ENCODE measurements at regions not wholly inside any gene's neighbourhood (a gene's known extent, or its start where the extent isn't known, plus 50 kb on each side); places are given as distances from the start of the nearest gene placed in this dataset.

GRCh38 chr2:41657226-41657625, 390.6 kb upstream of the PKDCC start:
- intact Hi-C loops (cut with DNase I, micrococcal nuclease), result no loop called here
- ATAC-seq, result no peak
- DNase-seq, result no peak
- Histone ChIP-seq H3K4me1 (ENCODE audit: low read depth) (no peaks in the 10 kb centered on the region), H3K36me3 (ENCODE audit: low read depth) (no peaks in the 10 kb centered on the region), H3K4me3 (no peak overlapping the region), H3K9me3 (no peaks in the 10 kb centered on the region)
- TF ChIP-seq, protein P1, sequence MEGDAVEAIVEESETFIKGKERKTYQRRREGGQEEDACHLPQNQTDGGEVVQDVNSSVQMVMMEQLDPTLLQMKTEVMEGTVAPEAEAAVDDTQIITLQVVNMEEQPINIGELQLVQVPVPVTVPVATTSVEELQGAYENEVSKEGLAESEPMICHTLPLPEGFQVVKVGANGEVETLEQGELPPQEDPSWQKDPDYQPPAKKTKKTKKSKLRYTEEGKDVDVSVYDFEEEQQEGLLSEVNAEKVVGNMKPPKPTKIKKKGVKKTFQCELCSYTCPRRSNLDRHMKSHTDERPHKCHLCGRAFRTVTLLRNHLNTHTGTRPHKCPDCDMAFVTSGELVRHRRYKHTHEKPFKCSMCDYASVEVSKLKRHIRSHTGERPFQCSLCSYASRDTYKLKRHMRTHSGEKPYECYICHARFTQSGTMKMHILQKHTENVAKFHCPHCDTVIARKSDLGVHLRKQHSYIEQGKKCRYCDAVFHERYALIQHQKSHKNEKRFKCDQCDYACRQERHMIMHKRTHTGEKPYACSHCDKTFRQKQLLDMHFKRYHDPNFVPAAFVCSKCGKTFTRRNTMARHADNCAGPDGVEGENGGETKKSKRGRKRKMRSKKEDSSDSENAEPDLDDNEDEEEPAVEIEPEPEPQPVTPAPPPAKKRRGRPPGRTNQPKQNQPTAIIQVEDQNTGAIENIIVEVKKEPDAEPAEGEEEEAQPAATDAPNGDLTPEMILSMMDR (IDR thresholded peaks at IDR 0.05), result no peak

- DNase-seq (no peak), ATAC-seq (no peak)
- intact Hi-C loops (cut with DNase I, micrococcal nuclease), result no loop called here
- TF ChIP-seq, protein P1 (IDR thresholded peaks at IDR 0.05), result no peak
- H3K4me1 ChIP-seq (ENCODE audit: low read depth), result no peaks in the 10 kb centered on the region
- H3K9me3 ChIP-seq, result no peaks in the 10 kb centered on the region
- no peaks in the 10 kb centered on the region for H3K36me3 ChIP-seq (ENCODE audit: low read depth)
- no peak overlapping the region for H3K4me3 ChIP-seq
These were observed 388.1 kb upstream of the PKDCC start for GRCh38 chr2:41659758-41660157.

DNA sequence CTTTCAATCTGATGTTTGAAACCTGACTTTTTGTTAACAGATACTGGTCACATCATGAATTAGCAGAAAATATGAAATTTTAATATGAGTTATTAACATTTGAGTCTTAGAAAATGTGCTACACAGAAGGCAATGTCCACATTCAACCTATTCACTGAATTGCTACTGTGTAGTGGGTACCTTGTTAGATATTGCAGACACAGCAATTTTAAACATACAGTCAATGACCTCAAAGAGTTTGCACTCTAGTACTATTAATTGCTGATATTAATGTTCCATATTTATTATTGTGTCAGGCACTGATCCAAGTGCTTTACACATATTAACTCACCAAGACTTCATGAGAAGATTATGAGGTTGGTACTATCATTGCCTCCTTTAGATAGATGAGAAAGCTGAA, 385.4 kb upstream of the PKDCC start:
- H3K4me1 ChIP-seq (ENCODE audit: low read depth), result no peaks in the 10 kb centered on the region
- TF ChIP-seq, protein P1 (IDR thresholded peaks at IDR 0.05), result no peak
- no peak overlapping the region for H3K4me3 ChIP-seq
- intact Hi-C loops (cut with DNase I, micrococcal nuclease), result no loop called here
- ATAC-seq (no peak), DNase-seq (no peak)
- H3K9me3 ChIP-seq, result no peaks in the 10 kb centered on the region
- no peaks in the 10 kb centered on the region for H3K36me3 ChIP-seq (ENCODE audit: low read depth)

GRCh38 chr2:41663056-41663455, 384.8 kb upstream of the PKDCC start:
- Histone ChIP-seq H3K36me3 (ENCODE audit: low read depth) (no peaks in the 10 kb centered on the region), H3K4me1 (ENCODE audit: low read depth) (no peaks in the 10 kb centered on the region), H3K9me3 (no peaks in the 10 kb centered on the region), H3K4me3 (no peak overlapping the region)
- DNase-seq (no peak), ATAC-seq (no peak)
- intact Hi-C loops (cut with DNase I, micrococcal nuclease), result no loop called here
- TF ChIP-seq, protein P1 (IDR thresholded peaks at IDR 0.05), result no peak

- H3K4me1 ChIP-seq (ENCODE audit: low read depth), result no peaks in the 10 kb centered on the region
- no peak overlapping the region for H3K4me3 ChIP-seq
- H3K36me3 ChIP-seq (ENCODE audit: low read depth), result no peaks in the 10 kb centered on the region
- DNase-seq (no peak), ATAC-seq (no peak)
- TF ChIP-seq, protein P1 (IDR thresholded peaks at IDR 0.05), result no peak
- intact Hi-C loops (cut with DNase I, micrococcal nuclease), result no loop called here
- H3K9me3 ChIP-seq, result no peaks in the 10 kb centered on the region
These were observed 379.3 kb upstream of the PKDCC start for GRCh38 chr2:41668529-41668928.

DNA sequence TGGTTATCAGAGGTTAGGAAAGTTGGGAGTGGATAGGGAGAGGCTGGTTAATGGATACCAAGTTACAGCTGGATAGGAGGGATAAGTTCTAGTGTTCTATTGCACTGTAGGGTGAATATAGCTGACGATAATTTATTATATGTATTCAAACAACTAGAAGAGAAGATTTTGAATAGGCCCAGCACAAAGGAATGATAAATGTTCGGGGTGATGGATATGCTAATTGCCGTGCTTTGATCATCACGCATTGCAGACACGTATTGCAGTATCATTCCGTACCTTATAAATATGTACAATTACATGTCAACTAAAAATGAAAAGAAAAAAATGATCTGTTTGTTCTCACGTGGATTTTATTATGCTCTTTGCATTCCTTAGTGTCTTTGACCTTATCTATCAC, 369.2 kb upstream of the PKDCC start:
- ATAC-seq, result no peak
- no peaks in the 10 kb centered on the region for H3K4me1 ChIP-seq (ENCODE audit: low read depth)
- TF ChIP-seq, protein P1 (IDR thresholded peaks at IDR 0.05), result no peak
- H3K9me3 ChIP-seq, result no peaks in the 10 kb centered on the region
- H3K4me3 ChIP-seq, result no peak overlapping the region
- intact Hi-C loops (cut with DNase I, micrococcal nuclease), result no loop called here
- no peaks in the 10 kb centered on the region for H3K36me3 ChIP-seq (ENCODE audit: low read depth)
- no peak for DNase-seq
